GM12873 (cell line): ENCODE measurements at regions not wholly inside any gene's neighbourhood (a gene's known extent, or its start where the extent isn't known, plus 50 kb on each side); places are given as distances from the start of the nearest gene placed in this dataset.

Source experiments
- TF ChIP-seq, protein P1 (sequence below): IDR thresholded peaks from 2 replicates; pipeline ENCODE4 v1.5.1; 2012; ENCODE audit warnings: low read depth, mild to moderate bottlenecking, moderate library complexity, low read length, control low read depth; ENCODE audit not compliant: insufficient read depth; ENCODE audit errors: missing control alignments

- TF ChIP-seq, protein P1, sequence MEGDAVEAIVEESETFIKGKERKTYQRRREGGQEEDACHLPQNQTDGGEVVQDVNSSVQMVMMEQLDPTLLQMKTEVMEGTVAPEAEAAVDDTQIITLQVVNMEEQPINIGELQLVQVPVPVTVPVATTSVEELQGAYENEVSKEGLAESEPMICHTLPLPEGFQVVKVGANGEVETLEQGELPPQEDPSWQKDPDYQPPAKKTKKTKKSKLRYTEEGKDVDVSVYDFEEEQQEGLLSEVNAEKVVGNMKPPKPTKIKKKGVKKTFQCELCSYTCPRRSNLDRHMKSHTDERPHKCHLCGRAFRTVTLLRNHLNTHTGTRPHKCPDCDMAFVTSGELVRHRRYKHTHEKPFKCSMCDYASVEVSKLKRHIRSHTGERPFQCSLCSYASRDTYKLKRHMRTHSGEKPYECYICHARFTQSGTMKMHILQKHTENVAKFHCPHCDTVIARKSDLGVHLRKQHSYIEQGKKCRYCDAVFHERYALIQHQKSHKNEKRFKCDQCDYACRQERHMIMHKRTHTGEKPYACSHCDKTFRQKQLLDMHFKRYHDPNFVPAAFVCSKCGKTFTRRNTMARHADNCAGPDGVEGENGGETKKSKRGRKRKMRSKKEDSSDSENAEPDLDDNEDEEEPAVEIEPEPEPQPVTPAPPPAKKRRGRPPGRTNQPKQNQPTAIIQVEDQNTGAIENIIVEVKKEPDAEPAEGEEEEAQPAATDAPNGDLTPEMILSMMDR, result no peak
These were observed 64.5 kb upstream of the MPP7 start for GRCh38 chr10:28367413-28367812.

GRCh38 chr10:28367929-28368484 is 65.1 kb upstream of the MPP7 start:
- TF ChIP-seq, protein P1, result no peak

DNA sequence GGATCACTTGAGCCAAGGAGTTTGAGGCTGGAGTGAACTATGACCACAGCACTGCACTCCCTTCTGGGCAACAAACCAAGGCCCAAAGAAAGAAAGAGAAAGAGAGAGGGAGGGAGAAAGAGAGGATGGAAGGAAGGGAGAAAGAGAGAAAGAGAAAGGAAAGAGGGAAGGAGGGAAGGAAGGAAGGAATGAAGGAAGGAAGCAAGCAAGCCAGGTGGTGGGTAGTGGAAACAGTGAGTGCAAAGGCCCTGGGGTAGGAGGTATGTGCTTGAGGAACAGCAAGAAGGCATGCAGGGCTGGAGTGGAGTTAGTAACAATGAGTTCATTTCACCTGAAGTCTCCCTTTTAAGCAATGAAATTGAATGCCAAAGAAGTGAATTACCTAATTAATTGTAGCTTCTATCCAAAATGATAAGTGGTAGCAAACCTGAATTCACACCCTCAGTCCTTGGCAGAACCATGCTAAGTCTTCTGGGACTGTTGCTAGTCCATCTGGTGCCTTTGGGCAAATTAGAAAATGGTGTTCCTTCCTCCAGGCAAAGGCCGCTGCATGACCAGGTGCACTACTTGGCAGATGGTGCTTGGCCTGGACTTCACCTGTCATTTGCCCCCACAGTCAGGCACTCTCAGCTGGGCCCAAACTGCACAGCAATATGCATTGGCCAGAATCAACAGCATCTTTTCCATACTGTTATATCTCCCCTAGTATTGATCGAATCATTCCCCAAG is 67.4 kb upstream of the MPP7 start:
- TF ChIP-seq, protein P1, result no peak

DNA sequence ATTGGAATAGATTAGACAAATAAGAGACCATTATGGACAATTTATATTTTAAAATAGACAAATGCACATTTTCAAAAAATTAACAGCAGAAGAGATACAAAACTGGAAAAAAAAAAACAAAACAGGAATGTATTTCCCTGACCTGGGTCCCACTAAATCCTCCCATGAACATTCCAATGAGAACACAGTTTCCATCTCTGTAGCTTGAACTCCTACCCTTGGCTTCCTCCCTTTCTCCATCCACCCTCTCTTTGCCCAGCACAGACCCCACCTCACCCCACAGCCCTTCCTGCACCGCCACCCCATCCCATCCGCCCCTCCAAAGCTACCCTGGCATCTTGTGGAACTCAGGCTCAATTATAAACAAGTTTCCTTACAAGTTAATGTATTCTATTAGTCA is 71.2 kb upstream of the MPP7 start:
- TF ChIP-seq, protein P1, result no peak

GRCh38 chr10:28375399-28376354 is 72.8 kb upstream of the MPP7 start:
- TF ChIP-seq, protein P1, result no peak

DNA sequence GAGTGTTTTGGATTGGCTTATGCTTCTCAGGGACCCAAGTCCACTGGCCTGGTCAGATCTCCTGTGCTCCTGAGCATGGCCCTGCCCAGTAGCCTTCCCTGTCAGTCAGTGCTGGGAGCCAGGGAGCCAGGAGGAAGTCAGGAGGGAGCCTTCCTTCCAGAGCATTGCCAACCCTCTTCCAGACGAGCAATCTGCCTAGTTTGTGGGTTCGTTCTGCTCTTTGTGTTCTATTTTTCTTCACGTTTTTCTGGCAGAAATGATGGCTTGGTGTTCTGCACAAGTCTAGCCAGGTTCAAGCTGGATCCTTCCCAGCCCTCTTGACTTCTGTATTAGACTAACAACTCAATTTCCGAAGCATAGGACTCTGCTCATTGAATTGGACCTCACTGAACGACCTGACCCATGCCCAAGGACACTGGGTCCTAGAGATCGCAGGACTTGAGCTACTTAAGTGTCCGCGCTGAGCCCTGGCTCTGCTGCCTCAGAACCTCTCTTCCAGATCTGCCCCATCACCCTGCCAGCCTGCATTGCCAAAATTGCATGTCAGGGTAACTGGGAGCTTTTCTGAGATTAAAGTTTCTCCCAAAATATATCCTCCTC is 76.2 kb upstream of the MPP7 start:
- TF ChIP-seq, protein P1, result no peak
